SK-N-SH (cell line): ENCODE measurements at regions not wholly inside any gene's neighbourhood (a gene's known extent, or its start where the extent isn't known, plus 50 kb on each side); places are given as distances from the start of the nearest gene placed in this dataset.

ENCODE experiments used
- CTCF ChIA-PET: fragments of 300-600, 350-600 bp; formaldehyde crosslinking; extraction: SDS; loops from one replicate; lab custom pipeline; 2021; lab: Yijun Ruan, JAX
- POLR2A ChIA-PET: fragments of 350-600 bp; sonication (Branson Sonifier 250); formaldehyde crosslinking; extraction: SDS; loops from one replicate; lab custom pipeline; 2020; ENCODE audit warnings: antibody characterized with exemption, inconsistent platforms; lab: Yijun Ruan, JAX
- DNase-seq: peaks from one replicate; pipeline ENCODE4 v3.0.0; 2012
- H2AFZ ChIP-seq: fragments of 200-600 bp; sonication (generic); 2 replicates; pipeline ENCODE4 v1.8.1; 2016; ENCODE audit warnings: antibody characterized with exemption, mild to moderate bottlenecking, low read depth
- H3F3A ChIP-seq: fragments of 200-600 bp; sonication (generic); replicated peaks from 2 replicates; pipeline ENCODE3; 2016; ENCODE audit warnings: antibody characterized with exemption, mild to moderate bottlenecking; ENCODE audit not compliant: insufficient read depth
- H3K27ac ChIP-seq, 2 experiments: fragments of 200-500 bp in 1 of 2; fragments of 200-600 bp in 1 of 2; sonication (Bioruptor generic) in 1 of 2; sonication (generic), shearing (Covaris generic) in 1 of 2; 2 replicates each; pipeline versions ENCODE4 v1.5.1 to v1.6.1; 2014 to 2016; ENCODE audit warnings: low read depth in 2 of 2, inconsistent platforms in 1 of 2, low read length in 1 of 2, mild to moderate bottlenecking in 1 of 2, mixed read lengths in 1 of 2
- H3K27me3 ChIP-seq: fragments of 200-600 bp; sonication (generic), shearing (Covaris generic); 2 replicates; pipeline ENCODE4 v1.6.1; 2016; ENCODE audit warnings: mixed run types; ENCODE audit not compliant: insufficient read depth
- H3K36me3 ChIP-seq, 2 experiments: fragments of 200-500 bp in 1 of 2; fragments of 200-600 bp in 1 of 2; sonication (Bioruptor generic) in 1 of 2; sonication (generic) in 1 of 2; replicated peaks in 1 of 2; 2 replicates each; pipeline versions ENCODE3 to v1.5.1; 2014 to 2016; ENCODE audit warnings: low read length in 1 of 2, mild to moderate bottlenecking in 1 of 2; ENCODE audit not compliant: insufficient read depth in 2 of 2, control insufficient read depth in 1 of 2
- H3K4me1 ChIP-seq, 2 experiments: fragments of 200-500 bp in 1 of 2; fragments of 200-600 bp in 1 of 2; sonication (Bioruptor generic) in 1 of 2; sonication (generic), shearing (Covaris generic) in 1 of 2; 2 replicates each; pipeline versions ENCODE4 v1.5.1 to v1.6.1; 2014 to 2016; ENCODE audit warnings: low read depth in 1 of 2, low read length in 1 of 2, mixed run types in 1 of 2; ENCODE audit not compliant: insufficient read depth in 2 of 2, control insufficient read depth in 1 of 2
- H3K4me2 ChIP-seq: fragments of 200-600 bp; sonication (generic), shearing (Covaris generic); 2 replicates; pipeline ENCODE4 v1.6.1; 2017; ENCODE audit warnings: mixed run types
- H3K4me3 ChIP-seq, 2 experiments: fragments of 200-500 bp in 1 of 2; fragments of 200-600 bp in 1 of 2; sonication (Bioruptor generic) in 1 of 2; sonication (generic), shearing (Covaris generic) in 1 of 2; 2 replicates each; pipeline versions ENCODE4 v1.5.1 to v1.8.1; 2014 to 2016; ENCODE audit warnings: low read depth in 2 of 2, inconsistent platforms in 1 of 2, low read length in 1 of 2, mild to moderate bottlenecking in 1 of 2, mixed read lengths in 1 of 2, moderate library complexity in 1 of 2
- H3K79me2 ChIP-seq: fragments of 200-600 bp; sonication (generic); 2 replicates; pipeline ENCODE4 v1.8.1; 2017; ENCODE audit warnings: mild to moderate bottlenecking; ENCODE audit not compliant: insufficient read depth
- H3K9ac ChIP-seq: fragments of 200-600 bp; sonication (generic); 2 replicates; pipeline ENCODE4 v1.6.1; 2017; ENCODE audit warnings: mixed run types
- H3K9me2 ChIP-seq: fragments of 200-600 bp; sonication (generic); 2 replicates; pipeline ENCODE4 v1.6.1; 2017; ENCODE audit warnings: mixed run types
- H3K9me3 ChIP-seq: fragments of 200-600 bp; sonication (generic); 2 replicates; pipeline ENCODE4 v1.6.1; 2017; ENCODE audit warnings: mixed run types, mild to moderate bottlenecking, moderate library complexity
- H4K20me1 ChIP-seq: fragments of 200-600 bp; sonication (generic); 2 replicates; pipeline ENCODE4 v1.6.1; 2017; ENCODE audit warnings: mild to moderate bottlenecking, mixed run types; ENCODE audit not compliant: insufficient read depth
- CHD2 ChIP-seq: fragments of 150-350 bp; IDR thresholded peaks from 2 replicates; pipeline ENCODE4 v1.6.1; 2018; ENCODE audit warnings: low read length; ENCODE audit not compliant: partially characterized antibody
- ELF1 ChIP-seq: IDR thresholded peaks from 2 replicates; pipeline ENCODE4 v1.4.0; 2012
- EZH2phosphoT487 ChIP-seq: fragments of 200-600 bp; sonication (generic); IDR thresholded peaks from 2 replicates; pipeline ENCODE4 v1.6.1; 2017; ENCODE audit warnings: low read depth, mixed run types, mild to moderate bottlenecking, antibody characterized with exemption, moderate library complexity, borderline replicate concordance
- FOXJ3 ChIP-seq: sonication (generic); formaldehyde crosslinking; IDR thresholded peaks from 2 replicates; pipeline ENCODE4 v1.5.1; 2020; ENCODE audit warnings: mild to moderate bottlenecking, missing genetic modification reagents
- GABPA ChIP-seq: IDR thresholded peaks from 2 replicates; pipeline ENCODE4 v1.4.0; 2012; ENCODE audit warnings: low read depth, mild to moderate bottlenecking
- RAD21 ChIP-seq: IDR thresholded peaks from 2 replicates; pipeline ENCODE4 v1.6.1; 2012; ENCODE audit warnings: mild to moderate bottlenecking, low read length
- SIN3A ChIP-seq: IDR thresholded peaks from 2 replicates; pipeline ENCODE4 v1.6.1; 2012; ENCODE audit warnings: low read depth, mild to moderate bottlenecking, low read length, moderate library complexity, borderline replicate concordance
- SMC3 ChIP-seq: IDR thresholded peaks from 2 replicates; pipeline ENCODE4 v1.6.1; 2012; ENCODE audit warnings: low read depth, low read length, improper control_type of control experiment
- TAF1 ChIP-seq: IDR thresholded peaks from 2 replicates; pipeline ENCODE4 v1.6.1; 2012; ENCODE audit warnings: low read depth, mild to moderate bottlenecking, low read length, moderate library complexity, borderline replicate concordance
- TEAD4 ChIP-seq: IDR thresholded peaks from 2 replicates; pipeline ENCODE4 v1.4.0; 2012; ENCODE audit warnings: mild to moderate bottlenecking, borderline replicate concordance; ENCODE audit not compliant: insufficient read depth
- YY1 ChIP-seq: IDR thresholded peaks from 2 replicates; pipeline ENCODE4 v1.4.0; 2012; ENCODE audit warnings: low read depth, mild to moderate bottlenecking
- WGBS: methylation state at CpG from one replicate; pipeline ENCODE4 v1.1.6; 2017; ENCODE audit warnings: low lambda C conversion rate; 5-methylcytosine and 5-hydroxymethylcytosine counted together
- TF ChIP-seq, protein P1 (sequence below): fragments of 150-350 bp; IDR thresholded peaks from 2 replicates; pipeline ENCODE4 v1.6.1; 2016; ENCODE audit warnings: mild to moderate bottlenecking, low read depth, low read length
- TF ChIP-seq, protein P2 (sequence below): IDR thresholded peaks from 2 replicates; pipeline ENCODE4 v1.4.0; 2012; ENCODE audit warnings: low read depth
- TF ChIP-seq, protein P3 (sequence below): fragments of 150-350 bp; IDR thresholded peaks from 2 replicates; pipeline ENCODE4 v1.6.1; 2017; ENCODE audit warnings: antibody characterized with exemption, low read length, low read depth, borderline replicate concordance
- TF ChIP-seq, protein P4 (sequence below): fragments of 200-600 bp; sonication (generic); IDR thresholded peaks from 2 replicates; pipeline ENCODE4 v1.6.1; 2017; ENCODE audit warnings: antibody characterized with exemption, mild to moderate bottlenecking, moderate library complexity

DNA sequence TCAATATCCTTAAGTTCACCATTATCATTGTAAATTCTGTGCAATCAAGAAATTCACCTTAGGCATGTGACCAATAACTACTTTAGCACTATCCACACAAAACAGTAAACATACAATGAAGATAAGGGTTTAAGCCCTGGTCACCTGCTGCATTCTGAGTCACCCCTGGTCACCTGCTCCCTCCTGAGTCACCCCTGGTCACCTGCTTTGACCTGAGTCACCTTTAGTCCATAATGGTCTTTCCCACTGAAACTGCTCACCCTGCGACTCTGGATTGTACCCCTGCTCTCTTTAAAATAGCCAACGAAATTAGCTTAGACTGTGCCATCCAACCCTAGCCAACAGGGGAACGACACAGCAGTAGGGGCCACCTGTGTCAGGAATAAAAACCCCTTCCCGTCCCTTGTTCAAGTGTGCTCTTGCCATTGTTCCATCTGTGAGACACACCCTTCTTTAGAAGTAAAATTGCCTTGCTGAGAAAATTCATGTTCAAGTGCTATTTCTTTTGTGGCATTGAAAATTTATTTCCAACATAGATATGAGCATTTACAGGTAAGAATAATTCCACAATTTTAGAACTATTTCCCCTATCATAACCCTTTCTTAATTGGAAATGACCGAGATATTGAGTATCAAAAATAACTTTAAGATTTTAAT lies 902.8 kb downstream of the DSC3 start:
- no peak overlapping the region for H2AFZ ChIP-seq
- H3K79me2 ChIP-seq = no peaks in the 10 kb centered on the region
- H3K4me3 ChIP-seq = no peak overlapping the region
- 17% methylated on average over 5 of the region's 5 CpGs for WGBS
- no peaks in the 10 kb centered on the region for H3K36me3 ChIP-seq
- H3K9me2 ChIP-seq = no peaks in the 10 kb centered on the region
- H3K27ac ChIP-seq = no peak overlapping the region
- ChIA-PET POLR2A (no interaction called here), CTCF (interaction anchor here (1.4 kb wide), 1 partner anchor 10 kb away, joined by 3 read pairs; no protein-coding TSS in a partner anchor)
- no peak for DNase-seq
- H3K9ac ChIP-seq = no peak overlapping the region
- H3K9me3 ChIP-seq = no peaks in the 10 kb centered on the region
- TF ChIP-seq TAF1 = no peak
- no peak for TF ChIP-seq CHD2
- no peak for TF ChIP-seq TEAD4
- TF ChIP-seq SMC3 = no peak
- TF ChIP-seq, protein P1, sequence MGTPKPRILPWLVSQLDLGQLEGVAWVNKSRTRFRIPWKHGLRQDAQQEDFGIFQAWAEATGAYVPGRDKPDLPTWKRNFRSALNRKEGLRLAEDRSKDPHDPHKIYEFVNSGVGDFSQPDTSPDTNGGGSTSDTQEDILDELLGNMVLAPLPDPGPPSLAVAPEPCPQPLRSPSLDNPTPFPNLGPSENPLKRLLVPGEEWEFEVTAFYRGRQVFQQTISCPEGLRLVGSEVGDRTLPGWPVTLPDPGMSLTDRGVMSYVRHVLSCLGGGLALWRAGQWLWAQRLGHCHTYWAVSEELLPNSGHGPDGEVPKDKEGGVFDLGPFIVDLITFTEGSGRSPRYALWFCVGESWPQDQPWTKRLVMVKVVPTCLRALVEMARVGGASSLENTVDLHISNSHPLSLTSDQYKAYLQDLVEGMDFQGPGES = no peak
- TF ChIP-seq, protein P2, sequence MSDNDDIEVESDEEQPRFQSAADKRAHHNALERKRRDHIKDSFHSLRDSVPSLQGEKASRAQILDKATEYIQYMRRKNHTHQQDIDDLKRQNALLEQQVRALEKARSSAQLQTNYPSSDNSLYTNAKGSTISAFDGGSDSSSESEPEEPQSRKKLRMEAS = no peak
- TF ChIP-seq RAD21 = no peak
- no peak for TF ChIP-seq YY1
- TF ChIP-seq, protein P3, sequence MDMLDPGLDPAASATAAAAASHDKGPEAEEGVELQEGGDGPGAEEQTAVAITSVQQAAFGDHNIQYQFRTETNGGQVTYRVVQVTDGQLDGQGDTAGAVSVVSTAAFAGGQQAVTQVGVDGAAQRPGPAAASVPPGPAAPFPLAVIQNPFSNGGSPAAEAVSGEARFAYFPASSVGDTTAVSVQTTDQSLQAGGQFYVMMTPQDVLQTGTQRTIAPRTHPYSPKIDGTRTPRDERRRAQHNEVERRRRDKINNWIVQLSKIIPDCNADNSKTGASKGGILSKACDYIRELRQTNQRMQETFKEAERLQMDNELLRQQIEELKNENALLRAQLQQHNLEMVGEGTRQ = no peak
- no peak for TF ChIP-seq ELF1
- no peak for TF ChIP-seq EZH2phosphoT487
- TF ChIP-seq FOXJ3 (CRISPR knock-in tag) = no peak
- TF ChIP-seq, protein P4, sequence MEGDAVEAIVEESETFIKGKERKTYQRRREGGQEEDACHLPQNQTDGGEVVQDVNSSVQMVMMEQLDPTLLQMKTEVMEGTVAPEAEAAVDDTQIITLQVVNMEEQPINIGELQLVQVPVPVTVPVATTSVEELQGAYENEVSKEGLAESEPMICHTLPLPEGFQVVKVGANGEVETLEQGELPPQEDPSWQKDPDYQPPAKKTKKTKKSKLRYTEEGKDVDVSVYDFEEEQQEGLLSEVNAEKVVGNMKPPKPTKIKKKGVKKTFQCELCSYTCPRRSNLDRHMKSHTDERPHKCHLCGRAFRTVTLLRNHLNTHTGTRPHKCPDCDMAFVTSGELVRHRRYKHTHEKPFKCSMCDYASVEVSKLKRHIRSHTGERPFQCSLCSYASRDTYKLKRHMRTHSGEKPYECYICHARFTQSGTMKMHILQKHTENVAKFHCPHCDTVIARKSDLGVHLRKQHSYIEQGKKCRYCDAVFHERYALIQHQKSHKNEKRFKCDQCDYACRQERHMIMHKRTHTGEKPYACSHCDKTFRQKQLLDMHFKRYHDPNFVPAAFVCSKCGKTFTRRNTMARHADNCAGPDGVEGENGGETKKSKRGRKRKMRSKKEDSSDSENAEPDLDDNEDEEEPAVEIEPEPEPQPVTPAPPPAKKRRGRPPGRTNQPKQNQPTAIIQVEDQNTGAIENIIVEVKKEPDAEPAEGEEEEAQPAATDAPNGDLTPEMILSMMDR = no peak
- TF ChIP-seq GABPA = no peak
- no peak for TF ChIP-seq SIN3A
- no peak overlapping the region for H3K4me2 ChIP-seq
- no peaks in the 10 kb centered on the region for H3K4me1 ChIP-seq
- H3K27me3 ChIP-seq = no peaks in the 10 kb centered on the region
- no peaks in the 10 kb centered on the region for H3F3A ChIP-seq
- no peaks in the 10 kb centered on the region for H4K20me1 ChIP-seq
